ENCODE measurements at regions not wholly inside any gene's neighbourhood (a gene's known extent, or its start where the extent isn't known, plus 50 kb on each side); places are given as distances from the start of the nearest gene placed in this dataset.
A peak's percentile ranks its signal among the peaks of the same experiment; 100 is the strongest.

GRCh38 chr21:27566521-27566920 is 599.6 kb upstream of the ADAMTS5 start:
- Histone ChIP-seq H3K4me3 (ENCODE audit: control insufficient read depth in 1 of 7, extremely low read depth in 1 of 7, insufficient read depth in 4 of 7, low read depth in 2 of 7, low read length in 6 of 7) (no peak overlapping the region), H3K27ac (ENCODE audit: insufficient read depth in 1 of 2, low read depth in 1 of 2, low read length in 2 of 2, poor library complexity in 1 of 2, severe bottlenecking in 2 of 2) (no peak overlapping the region), H3K36me3 (ENCODE audit: control insufficient read depth in 4 of 4, insufficient read depth in 4 of 4, low read length in 3 of 4) (no peaks in the 10 kb centered on the region), H3K27me3 (replicated peaks in 2 of 5; ENCODE audit: control insufficient read depth in 4 of 5, insufficient read depth in 5 of 5, low read length in 4 of 5) (no peaks in the 10 kb centered on the region), H3K4me1 (ENCODE audit: control extremely low read depth in 1 of 4, control insufficient read depth in 4 of 4, insufficient read depth in 4 of 4, low read length in 3 of 4) (no peaks in the 10 kb centered on the region), H3K9me3 (ENCODE audit: control extremely low read depth in 1 of 5, control insufficient read depth in 4 of 5, insufficient read depth in 2 of 5, low read depth in 1 of 5, low read length in 4 of 5) (no peaks in the 10 kb centered on the region)
- CTCF ChIA-PET: interaction anchor here (1.3 kb wide), 1 partner anchor 18 kb away, joined by 3 read pairs; no protein-coding TSS in a partner anchor
- DNase-seq: no peak
- 100% methylated on average over 3 of the region's 6 CpGs for WGBS (ENCODE audit: insufficient coverage)
- POLR2A ChIA-PET: interaction anchor here (0.7 kb wide), 1 partner anchor 1264 kb away, joined by 3 read pairs; no protein-coding TSS in a partner anchor

GRCh38 chr21:27565364-27565763 is 598.5 kb upstream of the ADAMTS5 start:
- Histone ChIP-seq H3K27ac (ENCODE audit: insufficient read depth in 1 of 2, low read depth in 1 of 2, low read length in 2 of 2, poor library complexity in 1 of 2, severe bottlenecking in 2 of 2) (no peak overlapping the region), H3K4me3 (ENCODE audit: control insufficient read depth in 1 of 7, extremely low read depth in 1 of 7, insufficient read depth in 4 of 7, low read depth in 2 of 7, low read length in 6 of 7) (no peak overlapping the region), H3K9me3 (ENCODE audit: control extremely low read depth in 1 of 5, control insufficient read depth in 4 of 5, insufficient read depth in 2 of 5, low read depth in 1 of 5, low read length in 4 of 5) (no peaks in the 10 kb centered on the region), H3K36me3 (ENCODE audit: control insufficient read depth in 4 of 4, insufficient read depth in 4 of 4, low read length in 3 of 4) (no peaks in the 10 kb centered on the region), H3K27me3 (replicated peaks in 2 of 5; ENCODE audit: control insufficient read depth in 4 of 5, insufficient read depth in 5 of 5, low read length in 4 of 5) (no peaks in the 10 kb centered on the region), H3K4me1 (ENCODE audit: control extremely low read depth in 1 of 4, control insufficient read depth in 4 of 4, insufficient read depth in 4 of 4, low read length in 3 of 4) (no peaks in the 10 kb centered on the region)
- WGBS (ENCODE audit: insufficient coverage): 100% methylated on average over 1 of the region's 1 CpG
- CTCF ChIA-PET: interaction anchor here (1.1 to 1.3 kb wide), 2 partner anchors 19 to 24 kb away, joined by 3 read pairs; no protein-coding TSS in a partner anchor
- POLR2A ChIA-PET: no interaction called here
- no peak for DNase-seq

GRCh38 chr21:27564684-27565301 is 597.9 kb upstream of the ADAMTS5 start:
- H3K4me1 ChIP-seq (ENCODE audit: control extremely low read depth in 1 of 4, control insufficient read depth in 4 of 4, insufficient read depth in 4 of 4, low read length in 3 of 4): no peaks in the 10 kb centered on the region
- H3K9me3 ChIP-seq (ENCODE audit: control extremely low read depth in 1 of 5, control insufficient read depth in 4 of 5, insufficient read depth in 2 of 5, low read depth in 1 of 5, low read length in 4 of 5): no peaks in the 10 kb centered on the region
- ChIA-PET CTCF (interaction anchor here (1.1 to 1.5 kb wide), 2 partner anchors 18 to 25 kb away, joined by 3 to 4 read pairs; no protein-coding TSS in a partner anchor), POLR2A (interaction anchor here (0.6 kb wide), 1 partner anchor 88 kb away, joined by 6 read pairs; no protein-coding TSS in a partner anchor)
- 78% methylated on average over 1 of the region's 1 CpG for WGBS (ENCODE audit: insufficient coverage)
- H3K36me3 ChIP-seq (ENCODE audit: control insufficient read depth in 4 of 4, insufficient read depth in 4 of 4, low read length in 3 of 4): no peaks in the 10 kb centered on the region
- no peak overlapping the region for H3K4me3 ChIP-seq (ENCODE audit: control insufficient read depth in 1 of 7, extremely low read depth in 1 of 7, insufficient read depth in 4 of 7, low read depth in 2 of 7, low read length in 6 of 7)
- no peaks in the 10 kb centered on the region for H3K27me3 ChIP-seq (replicated peaks in 2 of 5; ENCODE audit: control insufficient read depth in 4 of 5, insufficient read depth in 5 of 5, low read length in 4 of 5)
- H3K27ac ChIP-seq (ENCODE audit: insufficient read depth in 1 of 2, low read depth in 1 of 2, low read length in 2 of 2, poor library complexity in 1 of 2, severe bottlenecking in 2 of 2): no peak overlapping the region
- DNase-seq: peak; percentile 10 to 30 (median 19)

- Histone ChIP-seq H3K4me3 (ENCODE audit: control insufficient read depth in 1 of 7, extremely low read depth in 1 of 7, insufficient read depth in 4 of 7, low read depth in 2 of 7, low read length in 6 of 7) (no peak overlapping the region), H3K9me3 (ENCODE audit: control extremely low read depth in 1 of 5, control insufficient read depth in 4 of 5, insufficient read depth in 2 of 5, low read depth in 1 of 5, low read length in 4 of 5) (no peaks in the 10 kb centered on the region), H3K4me1 (ENCODE audit: control extremely low read depth in 1 of 4, control insufficient read depth in 4 of 4, insufficient read depth in 4 of 4, low read length in 3 of 4) (no peaks in the 10 kb centered on the region), H3K36me3 (ENCODE audit: control insufficient read depth in 4 of 4, insufficient read depth in 4 of 4, low read length in 3 of 4) (no peaks in the 10 kb centered on the region), H3K27ac (ENCODE audit: insufficient read depth in 1 of 2, low read depth in 1 of 2, low read length in 2 of 2, poor library complexity in 1 of 2, severe bottlenecking in 2 of 2) (no peak overlapping the region), H3K27me3 (replicated peaks in 2 of 5; ENCODE audit: control insufficient read depth in 4 of 5, insufficient read depth in 5 of 5, low read length in 4 of 5) (no peaks in the 10 kb centered on the region)
- DNase-seq: no peak
- CTCF ChIA-PET: no interaction called here
- WGBS (ENCODE audit: insufficient coverage): 94% methylated on average over 3 of the region's 6 CpGs
- POLR2A ChIA-PET: no interaction called here
These were observed 595.4 kb upstream of the ADAMTS5 start for GRCh38 chr21:27562303-27562702.

GRCh38 chr21:27561116-27561515 is 594.2 kb upstream of the ADAMTS5 start:
- Histone ChIP-seq H3K4me1 (ENCODE audit: control extremely low read depth in 1 of 4, control insufficient read depth in 4 of 4, insufficient read depth in 4 of 4, low read length in 3 of 4) (no peaks in the 10 kb centered on the region), H3K9me3 (ENCODE audit: control extremely low read depth in 1 of 5, control insufficient read depth in 4 of 5, insufficient read depth in 2 of 5, low read depth in 1 of 5, low read length in 4 of 5) (no peaks in the 10 kb centered on the region), H3K4me3 (ENCODE audit: control insufficient read depth in 1 of 7, extremely low read depth in 1 of 7, insufficient read depth in 4 of 7, low read depth in 2 of 7, low read length in 6 of 7) (no peak overlapping the region), H3K27ac (ENCODE audit: insufficient read depth in 1 of 2, low read depth in 1 of 2, low read length in 2 of 2, poor library complexity in 1 of 2, severe bottlenecking in 2 of 2) (no peak overlapping the region), H3K27me3 (replicated peaks in 2 of 5; ENCODE audit: control insufficient read depth in 4 of 5, insufficient read depth in 5 of 5, low read length in 4 of 5) (no peaks in the 10 kb centered on the region), H3K36me3 (ENCODE audit: control insufficient read depth in 4 of 4, insufficient read depth in 4 of 4, low read length in 3 of 4) (no peaks in the 10 kb centered on the region)
- POLR2A ChIA-PET: no interaction called here
- 96% methylated on average over 5 of the region's 9 CpGs for WGBS (ENCODE audit: insufficient coverage)
- CTCF ChIA-PET: no interaction called here
- no peak for DNase-seq

GRCh38 chr21:27557356-27557755 is 590.5 kb upstream of the ADAMTS5 start:
- CTCF ChIA-PET: no interaction called here
- H3K27me3 ChIP-seq (replicated peaks in 2 of 5; ENCODE audit: control insufficient read depth in 4 of 5, insufficient read depth in 5 of 5, low read length in 4 of 5): no peaks in the 10 kb centered on the region

GRCh38 chr21:27555996-27556395 is 589.1 kb upstream of the ADAMTS5 start:
- no peak for DNase-seq
- Histone ChIP-seq H3K4me3 (ENCODE audit: control insufficient read depth in 1 of 7, extremely low read depth in 1 of 7, insufficient read depth in 4 of 7, low read depth in 2 of 7, low read length in 6 of 7) (no peak overlapping the region), H3K4me1 (ENCODE audit: control extremely low read depth in 1 of 4, control insufficient read depth in 4 of 4, insufficient read depth in 4 of 4, low read length in 3 of 4) (no peaks in the 10 kb centered on the region), H3K36me3 (ENCODE audit: control insufficient read depth in 4 of 4, insufficient read depth in 4 of 4, low read length in 3 of 4) (no peaks in the 10 kb centered on the region), H3K27me3 (replicated peaks in 2 of 5; ENCODE audit: control insufficient read depth in 4 of 5, insufficient read depth in 5 of 5, low read length in 4 of 5) (no peaks in the 10 kb centered on the region), H3K9me3 (ENCODE audit: control extremely low read depth in 1 of 5, control insufficient read depth in 4 of 5, insufficient read depth in 2 of 5, low read depth in 1 of 5, low read length in 4 of 5) (peaks cover 0 to 3% (median 0%) of the 10 kb centered on the region in 5 experiments), H3K27ac (ENCODE audit: insufficient read depth in 1 of 2, low read depth in 1 of 2, low read length in 2 of 2, poor library complexity in 1 of 2, severe bottlenecking in 2 of 2) (no peak overlapping the region)
- ChIA-PET POLR2A (no interaction called here), CTCF (no interaction called here)
- no CpG with 5 or more reads among the region's 2 CpGs for WGBS (ENCODE audit: insufficient coverage)

More at GRCh38 chr21:27557356-27557755, 590.5 kb upstream of the ADAMTS5 start:
- DNase-seq: no peak
- Histone ChIP-seq H3K9me3 (ENCODE audit: control extremely low read depth in 1 of 5, control insufficient read depth in 4 of 5, insufficient read depth in 2 of 5, low read depth in 1 of 5, low read length in 4 of 5) (peaks cover 0 to 1% (median 0%) of the 10 kb centered on the region in 5 experiments), H3K4me1 (ENCODE audit: control extremely low read depth in 1 of 4, control insufficient read depth in 4 of 4, insufficient read depth in 4 of 4, low read length in 3 of 4) (no peaks in the 10 kb centered on the region), H3K4me3 (ENCODE audit: control insufficient read depth in 1 of 7, extremely low read depth in 1 of 7, insufficient read depth in 4 of 7, low read depth in 2 of 7, low read length in 6 of 7) (no peak overlapping the region), H3K27ac (ENCODE audit: insufficient read depth in 1 of 2, low read depth in 1 of 2, low read length in 2 of 2, poor library complexity in 1 of 2, severe bottlenecking in 2 of 2) (no peak overlapping the region), H3K36me3 (ENCODE audit: control insufficient read depth in 4 of 4, insufficient read depth in 4 of 4, low read length in 3 of 4) (no peaks in the 10 kb centered on the region)
- POLR2A ChIA-PET: no interaction called here
- no CpG with 5 or more reads among the region's 1 CpG for WGBS (ENCODE audit: insufficient coverage)

All from common myeloid progenitor, CD34-positive (primary cell).